SK-N-SH (cell line): ENCODE measurements at regions not wholly inside any gene's neighbourhood (a gene's known extent, or its start where the extent isn't known, plus 50 kb on each side); places are given as distances from the start of the nearest gene placed in this dataset.

ENCODE experiments used
- CTCF ChIA-PET: fragments of 300-600, 350-600 bp; formaldehyde crosslinking; extraction: SDS; loops from one replicate; lab custom pipeline; 2021; lab: Yijun Ruan, JAX
- POLR2A ChIA-PET: fragments of 350-600 bp; sonication (Branson Sonifier 250); formaldehyde crosslinking; extraction: SDS; loops from one replicate; lab custom pipeline; 2020; ENCODE audit warnings: antibody characterized with exemption, inconsistent platforms; lab: Yijun Ruan, JAX
- DNase-seq: peaks from one replicate; pipeline ENCODE4 v3.0.0; 2012
- H2AFZ ChIP-seq: fragments of 200-600 bp; sonication (generic); 2 replicates; pipeline ENCODE4 v1.8.1; 2016; ENCODE audit warnings: antibody characterized with exemption, mild to moderate bottlenecking, low read depth
- H3F3A ChIP-seq: fragments of 200-600 bp; sonication (generic); replicated peaks from 2 replicates; pipeline ENCODE3; 2016; ENCODE audit warnings: antibody characterized with exemption, mild to moderate bottlenecking; ENCODE audit not compliant: insufficient read depth
- H3K27ac ChIP-seq, 2 experiments: fragments of 200-500 bp in 1 of 2; fragments of 200-600 bp in 1 of 2; sonication (Bioruptor generic) in 1 of 2; sonication (generic), shearing (Covaris generic) in 1 of 2; 2 replicates each; pipeline versions ENCODE4 v1.5.1 to v1.6.1; 2014 to 2016; ENCODE audit warnings: low read depth in 2 of 2, inconsistent platforms in 1 of 2, low read length in 1 of 2, mild to moderate bottlenecking in 1 of 2, mixed read lengths in 1 of 2
- H3K27me3 ChIP-seq: fragments of 200-600 bp; sonication (generic), shearing (Covaris generic); 2 replicates; pipeline ENCODE4 v1.6.1; 2016; ENCODE audit warnings: mixed run types; ENCODE audit not compliant: insufficient read depth
- H3K36me3 ChIP-seq, 2 experiments: fragments of 200-500 bp in 1 of 2; fragments of 200-600 bp in 1 of 2; sonication (Bioruptor generic) in 1 of 2; sonication (generic) in 1 of 2; replicated peaks in 1 of 2; 2 replicates each; pipeline versions ENCODE3 to v1.5.1; 2014 to 2016; ENCODE audit warnings: low read length in 1 of 2, mild to moderate bottlenecking in 1 of 2; ENCODE audit not compliant: insufficient read depth in 2 of 2, control insufficient read depth in 1 of 2
- H3K4me1 ChIP-seq, 2 experiments: fragments of 200-500 bp in 1 of 2; fragments of 200-600 bp in 1 of 2; sonication (Bioruptor generic) in 1 of 2; sonication (generic), shearing (Covaris generic) in 1 of 2; 2 replicates each; pipeline versions ENCODE4 v1.5.1 to v1.6.1; 2014 to 2016; ENCODE audit warnings: low read depth in 1 of 2, low read length in 1 of 2, mixed run types in 1 of 2; ENCODE audit not compliant: insufficient read depth in 2 of 2, control insufficient read depth in 1 of 2
- H3K4me2 ChIP-seq: fragments of 200-600 bp; sonication (generic), shearing (Covaris generic); 2 replicates; pipeline ENCODE4 v1.6.1; 2017; ENCODE audit warnings: mixed run types
- H3K4me3 ChIP-seq, 2 experiments: fragments of 200-500 bp in 1 of 2; fragments of 200-600 bp in 1 of 2; sonication (Bioruptor generic) in 1 of 2; sonication (generic), shearing (Covaris generic) in 1 of 2; 2 replicates each; pipeline versions ENCODE4 v1.5.1 to v1.8.1; 2014 to 2016; ENCODE audit warnings: low read depth in 2 of 2, inconsistent platforms in 1 of 2, low read length in 1 of 2, mild to moderate bottlenecking in 1 of 2, mixed read lengths in 1 of 2, moderate library complexity in 1 of 2
- H3K79me2 ChIP-seq: fragments of 200-600 bp; sonication (generic); 2 replicates; pipeline ENCODE4 v1.8.1; 2017; ENCODE audit warnings: mild to moderate bottlenecking; ENCODE audit not compliant: insufficient read depth
- H3K9ac ChIP-seq: fragments of 200-600 bp; sonication (generic); 2 replicates; pipeline ENCODE4 v1.6.1; 2017; ENCODE audit warnings: mixed run types
- H3K9me2 ChIP-seq: fragments of 200-600 bp; sonication (generic); 2 replicates; pipeline ENCODE4 v1.6.1; 2017; ENCODE audit warnings: mixed run types
- H3K9me3 ChIP-seq: fragments of 200-600 bp; sonication (generic); 2 replicates; pipeline ENCODE4 v1.6.1; 2017; ENCODE audit warnings: mixed run types, mild to moderate bottlenecking, moderate library complexity
- H4K20me1 ChIP-seq: fragments of 200-600 bp; sonication (generic); 2 replicates; pipeline ENCODE4 v1.6.1; 2017; ENCODE audit warnings: mild to moderate bottlenecking, mixed run types; ENCODE audit not compliant: insufficient read depth
- EP300 ChIP-seq, 2 experiments: IDR thresholded peaks; 2 replicates each; pipeline versions ENCODE4 v1.4.0 to v1.6.1; 2012; ENCODE audit warnings: borderline replicate concordance in 1 of 2, low read depth in 1 of 2, low read length in 1 of 2
- EZH2phosphoT487 ChIP-seq: fragments of 200-600 bp; sonication (generic); IDR thresholded peaks from 2 replicates; pipeline ENCODE4 v1.6.1; 2017; ENCODE audit warnings: low read depth, mixed run types, mild to moderate bottlenecking, antibody characterized with exemption, moderate library complexity, borderline replicate concordance
- FOXJ3 ChIP-seq: sonication (generic); formaldehyde crosslinking; IDR thresholded peaks from 2 replicates; pipeline ENCODE4 v1.5.1; 2020; ENCODE audit warnings: mild to moderate bottlenecking, missing genetic modification reagents
- GATA2 ChIP-seq: sonication (generic); formaldehyde crosslinking; IDR thresholded peaks from 2 replicates; pipeline ENCODE4 v1.5.0; 2020; ENCODE audit warnings: mild to moderate bottlenecking, missing genetic modification reagents
- MEF2A ChIP-seq: IDR thresholded peaks from 2 replicates; pipeline ENCODE4 v1.4.0; 2012; ENCODE audit warnings: low read depth, borderline replicate concordance
- POLR2AphosphoS5 ChIP-seq: IDR thresholded peaks from 2 replicates; pipeline ENCODE4 v1.6.1; 2012; ENCODE audit warnings: low read depth, low read length
- RCOR1 ChIP-seq: fragments of 150-350 bp; IDR thresholded peaks from 2 replicates; pipeline ENCODE4 v1.6.1; 2017; ENCODE audit warnings: antibody characterized with exemption, low read length
- RXRA ChIP-seq: IDR thresholded peaks from 2 replicates; pipeline ENCODE4 v1.4.0; 2012; ENCODE audit warnings: low read depth, mild to moderate bottlenecking, borderline replicate concordance
- SIN3A ChIP-seq: IDR thresholded peaks from 2 replicates; pipeline ENCODE4 v1.6.1; 2012; ENCODE audit warnings: low read depth, mild to moderate bottlenecking, low read length, moderate library complexity, borderline replicate concordance
- SMC3 ChIP-seq: IDR thresholded peaks from 2 replicates; pipeline ENCODE4 v1.6.1; 2012; ENCODE audit warnings: low read depth, low read length, improper control_type of control experiment
- TAF1 ChIP-seq: IDR thresholded peaks from 2 replicates; pipeline ENCODE4 v1.6.1; 2012; ENCODE audit warnings: low read depth, mild to moderate bottlenecking, low read length, moderate library complexity, borderline replicate concordance
- TCF12 ChIP-seq: IDR thresholded peaks from 2 replicates; pipeline ENCODE4 v1.4.0; 2012
- USF1 ChIP-seq: IDR thresholded peaks from 2 replicates; pipeline ENCODE4 v1.4.0; 2012; ENCODE audit warnings: low read depth, borderline replicate concordance
- USF2 ChIP-seq: fragments of 150-350 bp; IDR thresholded peaks from 2 replicates; pipeline ENCODE4 v1.6.1; 2017; ENCODE audit warnings: antibody characterized with exemption, low read length, low read depth, borderline replicate concordance
- YY1 ChIP-seq: IDR thresholded peaks from 2 replicates; pipeline ENCODE4 v1.4.0; 2012; ENCODE audit warnings: low read depth, mild to moderate bottlenecking
- WGBS: methylation state at CpG from one replicate; pipeline ENCODE4 v1.1.6; 2017; ENCODE audit warnings: low lambda C conversion rate; 5-methylcytosine and 5-hydroxymethylcytosine counted together
- TF ChIP-seq, protein P1 (sequence below): IDR thresholded peaks from 2 replicates; pipeline ENCODE4 v1.4.0; 2012; ENCODE audit warnings: low read depth

GRCh38 chr7:67618556-67619162 lies 622.0 kb downstream of the TYW1 start:
- H3K9me2 ChIP-seq: no peaks in the 10 kb centered on the region
- H3F3A ChIP-seq: no peaks in the 10 kb centered on the region
- no peak overlapping the region for H3K4me3 ChIP-seq
- no peaks in the 10 kb centered on the region; the same call in 1 of the 2 replicates for H3K27me3 ChIP-seq
- H3K9me3 ChIP-seq: no peaks in the 10 kb centered on the region
- no peaks in the 10 kb centered on the region for H3K36me3 ChIP-seq
- 34% methylated on average over 8 of the region's 8 CpGs for WGBS
- no peak for DNase-seq
- H3K4me1 ChIP-seq: peaks cover 0 to 23% of the 10 kb centered on the region in 2 experiments; a peak in 2 of 4 replicates
- CTCF ChIA-PET: interaction anchor here (0.6 to 4.9 kb wide), 14 partner anchors 8 to 1756 kb away, joined by 3 to 33 read pairs (median 3); no protein-coding TSS in a partner anchor
- POLR2A ChIA-PET: interaction anchor here (0.5 kb wide), 1 partner anchor 1983 kb away, joined by 3 read pairs; no protein-coding TSS in a partner anchor
- H3K27ac ChIP-seq: peak overlapping the region in 1 of 2 experiments; percentile 89; a peak in 2 of 4 replicates
- H3K9ac ChIP-seq: no peak overlapping the region
- H4K20me1 ChIP-seq: no peaks in the 10 kb centered on the region
- H3K79me2 ChIP-seq: no peaks in the 10 kb centered on the region
- TF ChIP-seq EZH2phosphoT487 (no peak), POLR2AphosphoS5 (no peak), SMC3 (no peak), RXRA (no peak), RCOR1 (no peak), USF2 (no peak), EP300 (IDR thresholded peaks at IDR 0.05; ENCODE audit: borderline replicate concordance in 1 of 2, low read depth in 1 of 2, low read length in 1 of 2) (no peak), TAF1 (no peak), FOXJ3 (no peak), USF1 (no peak), GATA2 (CRISPR knock-in tag) (no peak), YY1 (no peak), TCF12 (no peak), MEF2A (no peak), SIN3A (no peak)
- TF ChIP-seq, protein P1, sequence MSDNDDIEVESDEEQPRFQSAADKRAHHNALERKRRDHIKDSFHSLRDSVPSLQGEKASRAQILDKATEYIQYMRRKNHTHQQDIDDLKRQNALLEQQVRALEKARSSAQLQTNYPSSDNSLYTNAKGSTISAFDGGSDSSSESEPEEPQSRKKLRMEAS: no peak
- no peak overlapping the region for H2AFZ ChIP-seq
- no peak overlapping the region for H3K4me2 ChIP-seq
